HG03135 (cell line): ENCODE measurements at regions not wholly inside any gene's neighbourhood (a gene's known extent, or its start where the extent isn't known, plus 50 kb on each side); places are given as distances from the start of the nearest gene placed in this dataset.

Experiments
- ATAC-seq: cut with Tn5 transposase; IDR thresholded peaks from one replicate; pipeline ENCODE4 v1.9.1; 2021; ENCODE audit warnings: mild to moderate bottlenecking, moderate library complexity; ENCODE audit not compliant: unreplicated experiment

GRCh38 chrX:45258731-45259402, 58.2 kb upstream of the DIPK2B start:
- ATAC-seq, result no peak
